ENCODE measurements at regions not wholly inside any gene's neighbourhood (a gene's known extent, or its start where the extent isn't known, plus 50 kb on each side); places are given as distances from the start of the nearest gene placed in this dataset.

DNA sequence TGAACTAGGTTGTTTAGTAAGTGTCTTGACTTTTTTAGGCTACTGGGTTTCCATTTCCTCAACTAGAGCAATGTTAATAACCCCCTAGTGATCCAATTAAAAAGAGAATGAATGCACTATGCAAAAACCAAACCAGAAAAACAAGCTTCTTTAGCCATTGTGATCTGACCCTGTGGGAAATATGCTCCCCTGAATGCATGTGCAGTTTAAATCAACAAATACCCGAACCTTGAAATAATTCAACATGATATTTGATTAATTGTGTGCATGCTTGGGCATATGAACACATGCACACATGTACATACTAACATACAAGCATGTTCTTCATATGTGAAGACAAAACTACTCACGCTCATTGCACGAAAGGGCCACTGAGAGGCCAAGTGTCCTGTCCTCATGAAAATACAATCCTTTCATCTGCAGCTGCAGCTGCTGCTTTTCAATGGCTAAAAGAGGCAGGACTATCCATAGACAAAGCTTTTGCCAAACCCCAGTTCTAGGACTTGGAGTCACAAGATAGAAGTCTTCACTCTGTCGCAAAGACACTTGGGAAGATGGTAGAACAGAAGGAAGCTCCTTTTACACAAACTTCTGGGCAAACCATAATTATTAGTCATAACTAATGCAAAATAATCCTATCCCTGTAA lies 207.1 kb upstream of the POU3F2 start:
- TF ChIP-seq, protein P1, sequence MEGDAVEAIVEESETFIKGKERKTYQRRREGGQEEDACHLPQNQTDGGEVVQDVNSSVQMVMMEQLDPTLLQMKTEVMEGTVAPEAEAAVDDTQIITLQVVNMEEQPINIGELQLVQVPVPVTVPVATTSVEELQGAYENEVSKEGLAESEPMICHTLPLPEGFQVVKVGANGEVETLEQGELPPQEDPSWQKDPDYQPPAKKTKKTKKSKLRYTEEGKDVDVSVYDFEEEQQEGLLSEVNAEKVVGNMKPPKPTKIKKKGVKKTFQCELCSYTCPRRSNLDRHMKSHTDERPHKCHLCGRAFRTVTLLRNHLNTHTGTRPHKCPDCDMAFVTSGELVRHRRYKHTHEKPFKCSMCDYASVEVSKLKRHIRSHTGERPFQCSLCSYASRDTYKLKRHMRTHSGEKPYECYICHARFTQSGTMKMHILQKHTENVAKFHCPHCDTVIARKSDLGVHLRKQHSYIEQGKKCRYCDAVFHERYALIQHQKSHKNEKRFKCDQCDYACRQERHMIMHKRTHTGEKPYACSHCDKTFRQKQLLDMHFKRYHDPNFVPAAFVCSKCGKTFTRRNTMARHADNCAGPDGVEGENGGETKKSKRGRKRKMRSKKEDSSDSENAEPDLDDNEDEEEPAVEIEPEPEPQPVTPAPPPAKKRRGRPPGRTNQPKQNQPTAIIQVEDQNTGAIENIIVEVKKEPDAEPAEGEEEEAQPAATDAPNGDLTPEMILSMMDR (IDR thresholded peaks at IDR 0.05): no peak

DNA sequence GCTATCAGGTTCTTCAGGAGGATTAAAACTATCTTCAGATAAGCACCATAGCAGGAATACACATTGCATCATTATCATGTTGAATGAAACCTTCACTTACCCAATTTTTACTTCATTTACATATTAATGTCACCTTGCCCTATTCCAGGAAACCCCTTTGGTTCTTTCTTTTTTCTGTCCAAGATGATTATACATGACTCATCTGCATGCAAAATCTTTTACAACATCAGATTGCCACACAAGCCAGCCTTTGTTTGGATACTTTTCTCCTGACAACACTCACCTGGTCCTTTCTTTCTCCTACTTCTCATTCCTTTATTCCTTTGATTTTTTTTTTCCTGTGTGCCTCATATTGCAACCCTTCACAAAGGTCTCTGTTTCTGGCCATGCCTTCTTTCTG lies 200.5 kb upstream of the POU3F2 start:
- TF ChIP-seq, protein P1 (IDR thresholded peaks at IDR 0.05): no peak

DNA sequence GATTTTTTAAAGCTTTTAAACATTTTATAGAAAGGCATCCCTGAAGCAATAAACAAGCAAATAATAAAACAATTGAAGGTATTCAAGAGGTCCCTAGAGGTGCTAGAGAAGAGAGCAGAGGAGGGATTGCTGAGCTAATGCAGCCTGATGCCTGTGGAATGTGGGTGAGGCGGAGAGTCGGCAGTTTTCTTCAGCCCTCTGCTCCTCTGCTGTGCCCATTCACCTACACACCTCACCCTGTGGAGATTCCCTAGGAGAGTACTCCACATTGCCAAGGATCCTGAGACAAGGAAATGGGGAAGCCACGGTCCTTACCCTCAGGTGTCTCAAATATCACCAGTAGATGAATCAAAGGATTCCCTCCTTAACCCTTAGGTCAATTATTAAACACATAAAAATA lies 199.8 kb upstream of the POU3F2 start:
- TF ChIP-seq, protein P1 (IDR thresholded peaks at IDR 0.05): no peak

DNA sequence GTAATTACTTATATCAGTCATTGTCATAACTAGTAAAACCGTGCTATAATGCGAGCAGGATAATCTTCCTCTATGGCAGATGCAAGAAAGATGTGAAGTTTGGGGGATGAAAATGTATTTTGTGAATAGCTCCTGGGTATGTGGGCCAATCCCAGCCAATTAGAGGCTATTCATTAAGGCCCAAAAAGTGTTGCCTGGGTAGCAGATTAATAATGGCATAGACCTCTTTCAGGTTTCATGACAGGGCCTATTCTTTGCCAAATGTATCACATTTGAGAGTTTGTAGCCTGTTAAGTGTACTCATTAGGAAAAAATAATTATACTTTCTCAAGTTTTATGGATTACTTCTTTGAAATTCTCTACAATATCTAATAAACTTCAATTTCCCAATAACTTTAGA lies 199.2 kb upstream of the POU3F2 start:
- TF ChIP-seq, protein P1 (IDR thresholded peaks at IDR 0.05): no peak

DNA sequence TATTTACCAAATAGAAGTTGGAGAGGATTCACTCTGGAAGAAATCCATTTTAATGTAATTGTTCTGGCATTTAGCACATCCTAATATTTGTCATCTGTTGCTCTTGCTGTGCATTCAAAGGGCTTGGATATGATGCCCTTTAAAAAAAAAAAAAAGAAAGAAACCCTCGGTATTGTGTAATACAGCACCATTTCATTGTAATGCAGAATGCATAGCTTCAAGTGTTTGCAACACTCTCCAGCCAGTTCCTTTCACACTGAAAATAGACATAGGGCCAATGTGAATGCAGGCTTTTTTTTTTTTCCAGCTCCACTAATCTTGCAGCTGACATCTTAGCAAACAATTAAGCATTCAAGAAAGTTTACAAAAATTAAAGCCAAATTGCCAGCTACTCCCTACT lies 197.4 kb upstream of the POU3F2 start:
- TF ChIP-seq, protein P1 (IDR thresholded peaks at IDR 0.05): no peak

DNA sequence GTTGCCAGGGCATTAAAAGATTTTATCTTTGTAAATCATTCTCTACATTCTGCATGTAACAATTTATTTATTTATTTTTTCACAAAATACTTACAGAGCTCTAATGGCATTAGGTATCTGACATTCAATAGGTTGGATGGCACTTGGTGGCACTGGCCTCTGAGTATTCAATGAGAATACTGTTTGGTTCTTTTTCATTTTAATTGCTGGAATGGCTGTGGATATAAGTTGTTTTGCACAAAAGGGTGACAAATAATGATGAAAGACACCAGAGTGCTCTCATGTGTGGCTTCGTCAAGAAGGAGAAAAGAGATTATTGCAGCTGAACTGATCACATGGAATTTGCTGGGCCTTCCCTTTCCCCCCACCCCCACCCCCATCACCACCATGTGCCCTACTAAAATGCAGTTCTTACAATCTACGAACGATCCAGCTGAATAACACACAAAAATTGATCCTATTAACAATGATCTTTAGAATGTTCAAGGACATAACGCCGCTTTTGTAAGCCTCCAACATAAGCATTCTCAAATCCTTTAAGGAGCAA lies 195.2 kb upstream of the POU3F2 start:
- TF ChIP-seq, protein P1 (IDR thresholded peaks at IDR 0.05): no peak

DNA sequence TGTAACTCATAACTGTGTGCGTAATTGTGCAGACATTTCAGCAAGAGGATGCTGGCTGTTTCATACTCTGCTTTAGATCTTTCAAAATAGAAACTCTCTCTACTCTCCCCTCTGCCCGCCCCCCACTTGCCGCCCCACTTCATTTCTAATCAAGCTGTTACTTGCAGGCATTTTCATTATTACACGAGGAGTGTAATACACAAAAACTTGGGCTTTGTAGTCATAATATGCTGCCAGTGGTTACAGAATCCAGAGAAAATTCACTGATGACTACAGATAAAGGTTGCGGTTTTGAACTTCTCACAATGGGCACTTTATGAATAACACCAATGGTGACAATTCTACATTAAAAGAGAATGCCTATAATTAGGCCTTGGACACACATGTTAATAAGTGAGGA lies 194.0 kb upstream of the POU3F2 start:
- TF ChIP-seq, protein P1 (IDR thresholded peaks at IDR 0.05): no peak
